NT2/D1 (cell line): ENCODE measurements at regions not wholly inside any gene's neighbourhood (a gene's known extent, or its start where the extent isn't known, plus 50 kb on each side); places are given as distances from the start of the nearest gene placed in this dataset.

Experiments
- SUZ12 ChIP-seq: IDR thresholded peaks from 2 replicates; pipeline ENCODE4 v1.6.1; 2011; ENCODE audit not compliant: insufficient read length, insufficient read depth; ENCODE audit errors: extremely low read depth
- YY1 ChIP-seq: IDR thresholded peaks from 2 replicates; pipeline ENCODE4 v1.6.1; 2011; ENCODE audit not compliant: insufficient read length, insufficient read depth
- ZNF274 ChIP-seq: IDR thresholded peaks from 2 replicates; pipeline ENCODE4 v1.6.1; 2011; ENCODE audit warnings: mild to moderate bottlenecking, low read depth, low read length

GRCh38 chr10:60645980-60646379 is 132.3 kb upstream of the CDK1 start:
- TF ChIP-seq ZNF274 (no peak), YY1 (no peak), SUZ12 (no peak)
